Sigmoid colon (tissue), 4 donors: ENCODE measurements at regions not wholly inside any gene's neighbourhood (a gene's known extent, or its start where the extent isn't known, plus 50 kb on each side); places are given as distances from the start of the nearest gene placed in this dataset.

Experiments
- CTCF ChIP-seq, 4 experiments: fragments of 450-650 bp in 3 of 4; fragments of 200-600 bp in 1 of 4; IDR thresholded peaks; one replicate each; pipeline ENCODE4 v1.5.1; 2016 to 2019; ENCODE audit warnings: antibody characterized with exemption in 4 of 4, mild to moderate bottlenecking in 3 of 4, moderate library complexity in 2 of 4
- POLR2A ChIP-seq, 2 donors: fragments of 450-650 bp; IDR thresholded peaks; one replicate each; pipeline ENCODE4 v1.6.1; 2016; ENCODE audit warnings: antibody characterized with exemption in 2 of 2, mild to moderate bottlenecking in 2 of 2, moderate library complexity in 2 of 2
- POLR2AphosphoS5 ChIP-seq, 4 donors: sonication (generic); formaldehyde crosslinking; IDR thresholded peaks; one replicate each; pipeline ENCODE4 v1.6.1; 2017; ENCODE audit warnings: antibody characterized with exemption in 4 of 4

DNA sequence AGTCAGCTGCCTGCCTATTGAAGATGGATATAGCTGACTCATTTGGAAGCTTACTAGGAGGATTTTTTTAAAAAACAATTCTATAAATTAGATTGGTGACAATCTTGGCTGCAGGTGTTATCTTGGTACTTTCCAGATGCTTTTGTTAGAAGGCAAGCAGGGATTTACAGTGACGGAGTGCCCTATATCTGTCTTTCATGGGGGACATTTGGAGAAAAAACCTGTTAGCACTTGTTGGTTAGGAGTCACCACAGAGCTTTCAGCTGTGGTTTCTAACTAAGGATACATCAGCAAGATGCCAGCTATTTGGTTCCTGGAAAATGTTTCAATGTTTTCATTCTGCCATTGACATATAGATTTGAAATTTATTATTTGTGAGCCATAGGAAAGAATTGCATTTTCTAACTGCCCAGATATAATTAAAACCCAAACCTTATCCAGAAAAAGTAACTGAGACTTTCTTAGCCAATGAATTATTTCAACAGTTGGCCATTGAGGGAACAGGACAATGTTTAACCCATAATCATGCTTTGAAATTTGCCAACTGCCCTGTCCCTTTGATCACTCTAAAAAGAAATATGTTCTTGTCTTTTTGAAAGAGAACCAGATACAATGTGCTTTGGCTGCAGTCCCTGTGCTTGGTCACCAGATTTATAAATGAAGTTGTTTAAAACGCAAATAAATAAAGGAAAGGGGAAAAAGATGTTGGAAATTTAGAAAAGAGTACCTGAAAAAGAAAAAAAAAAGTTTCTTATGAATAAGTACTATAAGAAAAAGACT, 761.0 kb upstream of the CXADR start:
- TF ChIP-seq CTCF (IDR thresholded peaks at IDR 0.05) (no peak), POLR2A (IDR thresholded peaks at IDR 0.05) (no peak), POLR2AphosphoS5 (IDR thresholded peaks at IDR 0.05) (peak in 3 of 4 donors; percentile 50 to 73 (median 72))
